ENCODE measurements at regions not wholly inside any gene's neighbourhood (a gene's known extent, or its start where the extent isn't known, plus 50 kb on each side); places are given as distances from the start of the nearest gene placed in this dataset.

GRCh38 chr6:74768738-74769137, 437.1 kb downstream of the COL12A1 start:
- DNase-seq (no peak), ATAC-seq (no peak)
- Mint-ChIP-seq H3K4me3 (no peak overlapping the region), H3K36me3 (no peaks in the 10 kb centered on the region), H3K9me3 (peaks cover 0 to 7% (median 0%) of the 10 kb centered on the region in 9 donors), H3K27me3 (no peaks in the 10 kb centered on the region), H3K4me1 (no peaks in the 10 kb centered on the region), H3K27ac (no peak overlapping the region)
- POLR2A ChIA-PET = no interaction called here

GRCh38 chr6:74768120-74768519, 437.7 kb downstream of the COL12A1 start:
- ATAC-seq (no peak), DNase-seq (no peak)
- no peak overlapping the region for H3K4me3 Mint-ChIP-seq
- peaks cover 0 to 6% (median 0%) of the 10 kb centered on the region in 9 donors for H3K9me3 Mint-ChIP-seq
- H3K27me3 Mint-ChIP-seq = no peaks in the 10 kb centered on the region
- POLR2A ChIA-PET = no interaction called here
- no peaks in the 10 kb centered on the region for H3K4me1 Mint-ChIP-seq
- H3K36me3 Mint-ChIP-seq = no peaks in the 10 kb centered on the region
- no peak overlapping the region for H3K27ac Mint-ChIP-seq

- peaks cover 0 to 3% (median 0%) of the 10 kb centered on the region in 9 donors for H3K9me3 Mint-ChIP-seq
- H3K4me3 Mint-ChIP-seq = no peak overlapping the region
- H3K27me3 Mint-ChIP-seq = no peaks in the 10 kb centered on the region
- POLR2A ChIA-PET = no interaction called here
- H3K27ac Mint-ChIP-seq = no peak overlapping the region
- H3K36me3 Mint-ChIP-seq = no peaks in the 10 kb centered on the region
- DNase-seq = no peak
- no peaks in the 10 kb centered on the region for H3K4me1 Mint-ChIP-seq
- ATAC-seq = no peak
These were observed 440.4 kb downstream of the COL12A1 start for GRCh38 chr6:74765486-74765885.

- H3K36me3 Mint-ChIP-seq = no peaks in the 10 kb centered on the region
- no peak overlapping the region for H3K4me3 Mint-ChIP-seq
- peaks cover 0 to 3% (median 0%) of the 10 kb centered on the region in 9 donors for H3K9me3 Mint-ChIP-seq
- POLR2A ChIA-PET = no interaction called here
- DNase-seq (no peak), ATAC-seq (no peak)
- H3K27me3 Mint-ChIP-seq = no peaks in the 10 kb centered on the region
- H3K27ac Mint-ChIP-seq = no peak overlapping the region
- H3K4me1 Mint-ChIP-seq = no peaks in the 10 kb centered on the region
These were observed 441.4 kb downstream of the COL12A1 start for GRCh38 chr6:74764486-74764885.

- POLR2A ChIA-PET = no interaction called here
- Mint-ChIP-seq H3K9me3 (peaks cover 0 to 10% (median 0%) of the 10 kb centered on the region in 9 donors), H3K36me3 (no peaks in the 10 kb centered on the region), H3K27ac (no peak overlapping the region), H3K27me3 (no peaks in the 10 kb centered on the region), H3K4me3 (no peak overlapping the region), H3K4me1 (no peaks in the 10 kb centered on the region)
- ATAC-seq (no peak), DNase-seq (no peak)
These were observed 443.0 kb downstream of the COL12A1 start for GRCh38 chr6:74762841-74763240.

GRCh38 chr6:74757813-74758212, 448.0 kb downstream of the COL12A1 start:
- ATAC-seq (no peak), DNase-seq (no peak)
- no peaks in the 10 kb centered on the region for H3K36me3 Mint-ChIP-seq
- H3K27me3 Mint-ChIP-seq = no peaks in the 10 kb centered on the region
- H3K9me3 Mint-ChIP-seq = peaks cover 0 to 18% (median 0%) of the 10 kb centered on the region in 9 donors
- POLR2A ChIA-PET = no interaction called here
- no peaks in the 10 kb centered on the region for H3K4me1 Mint-ChIP-seq
- H3K27ac Mint-ChIP-seq = no peak overlapping the region
- no peak overlapping the region for H3K4me3 Mint-ChIP-seq

GRCh38 chr6:74756923-74757322, 448.9 kb downstream of the COL12A1 start:
- Mint-ChIP-seq H3K4me1 (no peaks in the 10 kb centered on the region), H3K27ac (no peak overlapping the region), H3K4me3 (no peak overlapping the region), H3K36me3 (no peaks in the 10 kb centered on the region), H3K27me3 (no peaks in the 10 kb centered on the region), H3K9me3 (peaks cover 0 to 18% (median 0%) of the 10 kb centered on the region in 9 donors)
- no peak for ATAC-seq
- POLR2A ChIA-PET = no interaction called here
- DNase-seq = no peak

GRCh38 chr6:74755778-74756177, 450.1 kb downstream of the COL12A1 start:
- Mint-ChIP-seq H3K4me3 (no peak overlapping the region), H3K4me1 (no peaks in the 10 kb centered on the region), H3K27ac (no peak overlapping the region), H3K9me3 (peaks cover 0 to 18% (median 0%) of the 10 kb centered on the region in 9 donors), H3K27me3 (no peaks in the 10 kb centered on the region), H3K36me3 (no peaks in the 10 kb centered on the region)
- ATAC-seq = no peak
- POLR2A ChIA-PET = no interaction called here
- DNase-seq = no peak

GRCh38 chr6:74755196-74755595, 450.7 kb downstream of the COL12A1 start:
- no peak overlapping the region for H3K27ac Mint-ChIP-seq
- no peak for DNase-seq

GRCh38 chr6:74753883-74754600, 451.8 kb downstream of the COL12A1 start:
- POLR2A ChIA-PET = no interaction called here
- ATAC-seq (no peak), DNase-seq (no peak)
- Mint-ChIP-seq H3K36me3 (no peaks in the 10 kb centered on the region), H3K9me3 (peaks cover 0 to 18% (median 0%) of the 10 kb centered on the region in 9 donors), H3K4me3 (no peak overlapping the region), H3K27ac (no peak overlapping the region), H3K4me1 (no peaks in the 10 kb centered on the region), H3K27me3 (no peaks in the 10 kb centered on the region)

More at GRCh38 chr6:74755196-74755595, 450.7 kb downstream of the COL12A1 start:
- no peak for ATAC-seq
- Mint-ChIP-seq H3K4me3 (no peak overlapping the region), H3K9me3 (peaks cover 0 to 18% (median 0%) of the 10 kb centered on the region in 9 donors), H3K27me3 (no peaks in the 10 kb centered on the region), H3K36me3 (no peaks in the 10 kb centered on the region), H3K4me1 (no peaks in the 10 kb centered on the region)
- POLR2A ChIA-PET = no interaction called here

GRCh38 chr6:74752303-74752702, 453.6 kb downstream of the COL12A1 start:
- no peak overlapping the region for H3K4me3 Mint-ChIP-seq
- peaks cover 0 to 9% (median 0%) of the 10 kb centered on the region in 9 donors for H3K9me3 Mint-ChIP-seq
- H3K27ac Mint-ChIP-seq = no peak overlapping the region
- POLR2A ChIA-PET = no interaction called here
- no peak for ATAC-seq
- no peaks in the 10 kb centered on the region for H3K4me1 Mint-ChIP-seq
- no peaks in the 10 kb centered on the region for H3K36me3 Mint-ChIP-seq
- H3K27me3 Mint-ChIP-seq = no peaks in the 10 kb centered on the region
- DNase-seq = no peak

GRCh38 chr6:74750826-74751225, 455.0 kb downstream of the COL12A1 start:
- no peak for DNase-seq
- Mint-ChIP-seq H3K27ac (no peak overlapping the region), H3K27me3 (no peaks in the 10 kb centered on the region), H3K4me1 (no peaks in the 10 kb centered on the region), H3K9me3 (peaks cover 0 to 9% (median 0%) of the 10 kb centered on the region in 9 donors), H3K4me3 (no peak overlapping the region), H3K36me3 (no peaks in the 10 kb centered on the region)
- ATAC-seq = no peak
- POLR2A ChIA-PET = no interaction called here

- Mint-ChIP-seq H3K4me1 (no peaks in the 10 kb centered on the region), H3K27ac (no peak overlapping the region), H3K27me3 (no peaks in the 10 kb centered on the region), H3K4me3 (no peak overlapping the region), H3K9me3 (peaks cover 0 to 9% (median 0%) of the 10 kb centered on the region in 9 donors), H3K36me3 (no peaks in the 10 kb centered on the region)
- no peak for DNase-seq
- POLR2A ChIA-PET = no interaction called here
- ATAC-seq = no peak
These were observed 456.4 kb downstream of the COL12A1 start for GRCh38 chr6:74749211-74750147.
